Parathyroid adenoma (tissue), 2 donors: ENCODE measurements at regions not wholly inside any gene's neighbourhood (a gene's known extent, or its start where the extent isn't known, plus 50 kb on each side); places are given as distances from the start of the nearest gene placed in this dataset.

ENCODE experiments used
- H2AFZ ChIP-seq: fragments of 300-600 bp; sonication (generic); one replicate; pipeline ENCODE4 v1.7.0; 2017; ENCODE audit warnings: antibody characterized with exemption, mild to moderate bottlenecking
- H3K27ac ChIP-seq: fragments of 300-600 bp; sonication (generic); one replicate; pipeline ENCODE4 v1.7.0; 2017
- H3K27me3 ChIP-seq: fragments of 300-600 bp; sonication (generic); one replicate; pipeline ENCODE4 v1.7.0; 2017; ENCODE audit warnings: low read length; ENCODE audit not compliant: control insufficient read depth, insufficient read depth
- H3K36me3 ChIP-seq: fragments of 300-600 bp; sonication (generic); one replicate; pipeline ENCODE4 v1.7.0; 2017; ENCODE audit warnings: low read length; ENCODE audit not compliant: control insufficient read depth, insufficient read depth
- H3K4me1 ChIP-seq: fragments of 300-600 bp; sonication (generic); one replicate; pipeline ENCODE4 v1.7.0; 2017; ENCODE audit warnings: control low read depth
- H3K4me2 ChIP-seq: fragments of 300-600 bp; sonication (generic); one replicate; pipeline ENCODE4 v1.7.0; 2017; ENCODE audit warnings: low read length
- H3K4me3 ChIP-seq: fragments of 300-600 bp; sonication (generic); one replicate; pipeline ENCODE4 v1.7.0; 2017; ENCODE audit warnings: low read depth, low read length
- H3K79me2 ChIP-seq: fragments of 300-600 bp; sonication (generic); one replicate; pipeline ENCODE4 v1.7.0; 2017; ENCODE audit warnings: control low read depth
- H3K9ac ChIP-seq: fragments of 300-600 bp; sonication (generic); one replicate; pipeline ENCODE4 v1.7.0; 2017; ENCODE audit warnings: mild to moderate bottlenecking
- H3K9me3 ChIP-seq: fragments of 300-600 bp; sonication (generic); one replicate; pipeline ENCODE4 v1.7.0; 2017; ENCODE audit warnings: low read length; ENCODE audit not compliant: control insufficient read depth
- TF ChIP-seq, protein P1 (sequence below): fragments of 300-600 bp; sonication (generic); IDR thresholded peaks from one replicate; pipeline ENCODE4 v1.7.0; 2017; ENCODE audit warnings: antibody characterized with exemption, mild to moderate bottlenecking
- donor health status: primary hyperparathyroidism.

DNA sequence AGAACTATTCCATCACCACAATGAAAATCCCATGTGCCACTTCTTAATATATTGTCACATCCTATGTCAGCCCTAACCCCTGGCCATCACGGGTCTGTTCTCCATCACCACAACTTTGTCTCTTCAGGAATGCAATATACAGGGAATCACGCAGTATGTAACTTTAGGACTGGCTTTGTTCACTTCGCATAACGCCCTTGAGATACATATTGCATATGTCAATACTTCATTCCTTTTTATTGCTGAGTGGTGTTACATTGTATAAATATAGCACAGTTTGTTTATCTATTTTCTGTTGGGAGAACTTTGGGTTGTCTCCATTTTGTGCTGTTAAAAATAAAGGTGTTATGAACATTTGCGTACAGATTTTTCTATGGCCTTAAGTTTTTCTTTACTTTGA is 195.4 kb upstream of the ZMIZ1 start:
- no peaks in the 10 kb centered on the region for H3K36me3 ChIP-seq
- TF ChIP-seq, protein P1, sequence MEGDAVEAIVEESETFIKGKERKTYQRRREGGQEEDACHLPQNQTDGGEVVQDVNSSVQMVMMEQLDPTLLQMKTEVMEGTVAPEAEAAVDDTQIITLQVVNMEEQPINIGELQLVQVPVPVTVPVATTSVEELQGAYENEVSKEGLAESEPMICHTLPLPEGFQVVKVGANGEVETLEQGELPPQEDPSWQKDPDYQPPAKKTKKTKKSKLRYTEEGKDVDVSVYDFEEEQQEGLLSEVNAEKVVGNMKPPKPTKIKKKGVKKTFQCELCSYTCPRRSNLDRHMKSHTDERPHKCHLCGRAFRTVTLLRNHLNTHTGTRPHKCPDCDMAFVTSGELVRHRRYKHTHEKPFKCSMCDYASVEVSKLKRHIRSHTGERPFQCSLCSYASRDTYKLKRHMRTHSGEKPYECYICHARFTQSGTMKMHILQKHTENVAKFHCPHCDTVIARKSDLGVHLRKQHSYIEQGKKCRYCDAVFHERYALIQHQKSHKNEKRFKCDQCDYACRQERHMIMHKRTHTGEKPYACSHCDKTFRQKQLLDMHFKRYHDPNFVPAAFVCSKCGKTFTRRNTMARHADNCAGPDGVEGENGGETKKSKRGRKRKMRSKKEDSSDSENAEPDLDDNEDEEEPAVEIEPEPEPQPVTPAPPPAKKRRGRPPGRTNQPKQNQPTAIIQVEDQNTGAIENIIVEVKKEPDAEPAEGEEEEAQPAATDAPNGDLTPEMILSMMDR, result no peak
- H3K9ac ChIP-seq, result no peak overlapping the region
- no peaks in the 10 kb centered on the region for H3K79me2 ChIP-seq
- no peaks in the 10 kb centered on the region for H3K4me1 ChIP-seq
- H3K4me2 ChIP-seq, result no peak overlapping the region
- no peak overlapping the region for H3K27ac ChIP-seq
- H3K9me3 ChIP-seq, result no peaks in the 10 kb centered on the region
- no peaks in the 10 kb centered on the region for H3K27me3 ChIP-seq
- no peak overlapping the region for H2AFZ ChIP-seq
- no peak overlapping the region for H3K4me3 ChIP-seq

DNA sequence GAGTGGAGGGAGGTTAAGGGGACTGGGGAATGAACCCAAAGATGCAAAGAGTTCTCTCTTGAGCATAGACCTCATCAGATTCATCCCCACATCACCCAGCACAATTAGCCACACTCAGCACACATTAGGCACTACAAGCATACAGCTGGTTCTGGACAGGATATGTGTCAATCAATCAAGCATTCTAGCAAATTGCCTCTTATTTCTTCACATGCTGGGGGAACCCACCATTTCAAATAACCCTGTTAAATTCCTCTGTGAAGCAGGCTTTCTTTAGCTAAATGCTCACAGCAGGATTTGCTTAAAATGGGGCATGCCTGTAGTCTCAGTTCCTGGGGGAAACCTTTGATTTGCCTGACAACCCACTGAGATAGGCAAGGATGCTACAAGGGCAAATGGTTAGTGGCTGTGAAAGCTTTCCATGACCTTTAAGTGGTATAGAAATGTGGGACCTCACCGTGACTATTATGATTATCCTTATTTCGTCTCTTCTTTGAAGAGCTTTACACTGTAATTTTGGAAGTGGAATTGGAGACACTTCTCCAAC is 193.4 kb upstream of the ZMIZ1 start:
- Histone ChIP-seq H3K27me3 (no peaks in the 10 kb centered on the region), H3K4me3 (no peak overlapping the region), H2AFZ (no peak overlapping the region), H3K4me1 (no peaks in the 10 kb centered on the region), H3K9me3 (no peaks in the 10 kb centered on the region), H3K27ac (no peak overlapping the region), H3K9ac (no peak overlapping the region), H3K79me2 (no peaks in the 10 kb centered on the region), H3K36me3 (no peaks in the 10 kb centered on the region), H3K4me2 (no peak overlapping the region)
- TF ChIP-seq, protein P1, result no peak

DNA sequence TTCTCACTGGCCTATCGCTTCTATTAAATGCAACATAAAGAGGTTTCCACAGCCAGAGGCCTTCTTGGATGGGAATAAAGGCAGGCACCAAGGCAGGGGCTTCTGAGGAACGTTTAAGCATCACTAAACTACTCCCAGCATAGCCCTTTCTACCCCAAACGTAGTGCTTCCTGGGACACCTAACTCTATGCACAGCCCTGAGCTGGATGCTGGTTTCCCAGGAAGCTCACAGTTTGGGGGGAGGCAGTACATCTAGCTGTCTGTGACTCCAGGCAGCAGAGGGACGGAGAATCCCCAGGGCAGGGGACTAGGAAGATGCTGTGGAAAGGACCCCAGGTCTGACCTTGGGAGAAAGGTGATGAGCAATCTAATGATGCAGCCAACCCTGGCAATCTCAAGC is 192.8 kb upstream of the ZMIZ1 start:
- H3K36me3 ChIP-seq, result no peaks in the 10 kb centered on the region
- TF ChIP-seq, protein P1, result no peak
- no peaks in the 10 kb centered on the region for H3K27me3 ChIP-seq
- H3K9me3 ChIP-seq, result no peaks in the 10 kb centered on the region
- no peak overlapping the region for H3K4me2 ChIP-seq
- H3K27ac ChIP-seq, result no peak overlapping the region
- no peaks in the 10 kb centered on the region for H3K79me2 ChIP-seq
- no peaks in the 10 kb centered on the region for H3K4me1 ChIP-seq
- no peak overlapping the region for H2AFZ ChIP-seq
- H3K9ac ChIP-seq, result no peak overlapping the region
- H3K4me3 ChIP-seq, result no peak overlapping the region

DNA sequence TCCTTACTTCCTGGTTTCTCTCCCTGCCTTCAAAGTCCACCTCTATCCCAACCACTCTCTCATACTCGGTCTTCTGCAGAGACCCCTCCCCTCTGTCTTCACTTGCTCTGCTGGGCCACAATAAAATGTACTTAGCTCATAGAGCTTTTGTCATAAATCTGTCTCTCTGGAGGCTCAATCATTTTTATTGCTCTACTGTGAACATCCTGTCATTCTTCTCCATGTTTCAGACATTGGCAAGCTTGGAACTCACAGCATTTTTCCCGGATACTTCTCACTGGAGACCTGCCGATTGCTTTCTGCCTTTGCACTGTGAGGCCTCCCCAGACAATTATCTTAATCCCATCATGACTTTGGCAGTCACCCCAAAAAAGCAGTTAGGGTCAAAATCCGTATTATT is 192.3 kb upstream of the ZMIZ1 start:
- H3K36me3 ChIP-seq, result no peaks in the 10 kb centered on the region

DNA sequence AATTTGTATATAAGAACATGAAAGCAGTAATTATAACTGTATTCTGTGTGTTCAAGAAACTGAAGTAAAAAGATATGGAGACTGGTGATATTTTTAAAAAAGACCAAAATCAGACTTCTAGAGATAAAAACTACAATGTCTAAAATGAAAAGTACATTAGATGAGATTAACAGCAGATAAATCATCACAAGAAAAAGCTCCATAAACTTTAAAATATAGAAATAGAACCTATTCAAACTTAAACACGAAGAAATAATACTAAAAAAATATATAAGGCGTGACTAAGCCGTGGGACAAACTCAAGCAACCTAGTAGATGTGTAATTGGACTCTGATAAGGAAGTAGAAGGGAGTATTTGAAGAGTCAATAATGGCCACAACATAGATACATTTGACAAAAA is 189.1 kb upstream of the ZMIZ1 start:
- no peaks in the 10 kb centered on the region for H3K4me1 ChIP-seq
- no peaks in the 10 kb centered on the region for H3K79me2 ChIP-seq
- no peak overlapping the region for H3K4me3 ChIP-seq
- TF ChIP-seq, protein P1, result no peak
- H3K36me3 ChIP-seq, result no peaks in the 10 kb centered on the region
- H3K27me3 ChIP-seq, result no peaks in the 10 kb centered on the region
- H2AFZ ChIP-seq, result no peak overlapping the region
- no peak overlapping the region for H3K27ac ChIP-seq
- H3K4me2 ChIP-seq, result no peak overlapping the region
- H3K9me3 ChIP-seq, result no peaks in the 10 kb centered on the region
- H3K9ac ChIP-seq, result no peak overlapping the region

More for the DNA sequence above, 192.3 kb upstream of the ZMIZ1 start:
- no peaks in the 10 kb centered on the region for H3K79me2 ChIP-seq
- H3K27me3 ChIP-seq, result no peaks in the 10 kb centered on the region
- no peak overlapping the region for H2AFZ ChIP-seq
- no peaks in the 10 kb centered on the region for H3K4me1 ChIP-seq
- no peak overlapping the region for H3K9ac ChIP-seq
- H3K9me3 ChIP-seq, result no peaks in the 10 kb centered on the region
- no peak overlapping the region for H3K27ac ChIP-seq
- TF ChIP-seq, protein P1, result no peak
- H3K4me3 ChIP-seq, result no peak overlapping the region
- no peak overlapping the region for H3K4me2 ChIP-seq
